ENCODE measurements at regions not wholly inside any gene's neighbourhood (a gene's known extent, or its start where the extent isn't known, plus 50 kb on each side); places are given as distances from the start of the nearest gene placed in this dataset.
"Not testable (repeated sequence)": the region's sequence is repeated elsewhere in the genome, so short reads cannot be mapped to it uniquely, and the experiment has no call there.

GRCh38 chr5:142221091-142221860 lies 103.5 kb downstream of the SPRY4 start:
- DNase-seq: peak; percentile 11 to 55 (median 45)

GRCh38 chr5:142219146-142219545 lies 105.7 kb downstream of the SPRY4 start:
- no peak for DNase-seq

GRCh38 chr5:142216931-142217330 lies 107.9 kb downstream of the SPRY4 start:
- DNase-seq: no peak

GRCh38 chr5:142215915-142216681 lies 107.5 kb downstream of the NDFIP1 start:
- DNase-seq: no peak

GRCh38 chr5:142213077-142213476 lies 104.5 kb downstream of the NDFIP1 start:
- DNase-seq: no peak

- no peak for DNase-seq
These were observed 103.3 kb downstream of the NDFIP1 start for GRCh38 chr5:142211918-142212317.

- no peak for DNase-seq
These were observed 102.4 kb downstream of the NDFIP1 start for GRCh38 chr5:142210864-142211412.

- no peak for DNase-seq
These were observed 101.4 kb downstream of the NDFIP1 start for GRCh38 chr5:142210011-142210410.

- DNase-seq: no peak
These were observed 100.3 kb downstream of the NDFIP1 start for GRCh38 chr5:142208777-142209312.

- DNase-seq: not testable (repeated sequence)
These were observed 99.7 kb downstream of the NDFIP1 start for GRCh38 chr5:142208244-142208643.

GRCh38 chr5:142206801-142207200 lies 98.2 kb downstream of the NDFIP1 start:
- DNase-seq: no peak

- DNase-seq: no peak
These were observed 95.6 kb downstream of the NDFIP1 start for GRCh38 chr5:142204219-142204618.
